CD14-positive monocyte (primary cell): ENCODE measurements at regions not wholly inside any gene's neighbourhood (a gene's known extent, or its start where the extent isn't known, plus 50 kb on each side); places are given as distances from the start of the nearest gene placed in this dataset.

Experiments
- DNase-seq, 3 donors: peaks; one replicate each; pipeline ENCODE4 v3.0.0-alpha.2; 2011 to 2022
- H2AFZ ChIP-seq: 2 replicates; pipeline ENCODE4 v1.6.0; 2012; ENCODE audit warnings: mild to moderate bottlenecking, low read depth, low read length, inconsistent platforms; ENCODE audit not compliant: insufficient read depth, poor library complexity, severe bottlenecking
- H3K27ac ChIP-seq, 2 donors: 1 replicate in 1 of 2; 2 replicates in 1 of 2; pipeline ENCODE4 v1.5.1; 2012 to 2013; ENCODE audit warnings: low read length in 2 of 2, control low read depth in 1 of 2, inconsistent platforms in 1 of 2, low read depth in 1 of 2, mild to moderate bottlenecking in 1 of 2
- H3K27me3 ChIP-seq, 2 donors: one replicate each; pipeline versions ENCODE4 v1.6.0 to v1.6.1; 2011 to 2013; ENCODE audit warnings: low read length in 2 of 2; ENCODE audit not compliant: control insufficient read depth in 2 of 2, insufficient read depth in 2 of 2
- H3K36me3 ChIP-seq, 2 donors: replicated peaks in 1 of 2; 1 replicate in 1 of 2; 2 replicates in 1 of 2; pipeline versions ENCODE4 v1.5.1 to v1.6.1; 2012 to 2013; ENCODE audit warnings: low read length in 2 of 2, control low read depth in 1 of 2, inconsistent platforms in 1 of 2, mild to moderate bottlenecking in 1 of 2; ENCODE audit not compliant: insufficient read depth in 2 of 2, control insufficient read depth in 1 of 2
- H3K4me1 ChIP-seq, 2 donors: 1 replicate in 1 of 2; 2 replicates in 1 of 2; pipeline versions ENCODE4 v1.5.1 to v1.6.1; 2012 to 2013; ENCODE audit warnings: low read length in 2 of 2, control low read depth in 1 of 2, inconsistent platforms in 1 of 2, mild to moderate bottlenecking in 1 of 2, moderate library complexity in 1 of 2; ENCODE audit not compliant: insufficient read depth in 2 of 2, control insufficient read depth in 1 of 2
- H3K4me2 ChIP-seq: replicated peaks from 2 replicates; pipeline ENCODE3; 2012; ENCODE audit warnings: low read length, moderate library complexity, mild to moderate bottlenecking; ENCODE audit not compliant: poor library complexity, severe bottlenecking; ENCODE audit errors: extremely low read depth
- H3K4me3 ChIP-seq, 3 experiments: fragments of 200-600 bp in 1 of 3; sonication (generic) in 1 of 3; replicated peaks in 1 of 3; 1 replicate in 2 of 3; 2 replicates in 1 of 3; pipeline ENCODE4 v1.5.1; 2011 to 2013; ENCODE audit warnings: low read length in 3 of 3, mild to moderate bottlenecking in 3 of 3, control low read depth in 2 of 3, low read depth in 2 of 3, inconsistent platforms in 1 of 3, moderate library complexity in 1 of 3
- H3K79me2 ChIP-seq: 2 replicates; pipeline ENCODE4 v1.6.0; 2012; ENCODE audit warnings: mild to moderate bottlenecking, control low read depth, inconsistent platforms, low read length, moderate library complexity; ENCODE audit not compliant: insufficient read depth
- H3K9ac ChIP-seq: 2 replicates; pipeline ENCODE4 v1.6.0; 2017; ENCODE audit warnings: low read length, mild to moderate bottlenecking; ENCODE audit not compliant: insufficient read depth, poor library complexity, severe bottlenecking
- H3K9me3 ChIP-seq, 2 donors: replicated peaks in 1 of 2; 1 replicate in 1 of 2; 2 replicates in 1 of 2; pipeline versions ENCODE4 v1.5.1 to v1.6.1; 2012 to 2013; ENCODE audit warnings: low read length in 2 of 2, control low read depth in 1 of 2; ENCODE audit not compliant: control insufficient read depth in 1 of 2, insufficient read depth in 1 of 2
- H4K20me1 ChIP-seq: 2 replicates; pipeline ENCODE4 v1.6.0; 2012; ENCODE audit warnings: mild to moderate bottlenecking, low read length, control low read depth, moderate library complexity; ENCODE audit not compliant: insufficient read depth
- H3K27ac Mint-ChIP-seq, 7 donors: one replicate each; pipeline ENCODE4 v1.8.0; 2020; ENCODE audit warnings: mild to moderate bottlenecking in 7 of 7, mixed read lengths in 7 of 7, moderate library complexity in 6 of 7, inconsistent platforms in 2 of 7
- H3K27me3 Mint-ChIP-seq, 3 donors: one replicate each; pipeline ENCODE4 v1.8.0; 2021 to 2022; ENCODE audit warnings: low read depth in 3 of 3, mild to moderate bottlenecking in 3 of 3, mixed read lengths in 3 of 3, moderate library complexity in 3 of 3, inconsistent platforms in 1 of 3
- H3K36me3 Mint-ChIP-seq, 2 donors: one replicate each; pipeline ENCODE4 v1.8.0; 2020; ENCODE audit warnings: mixed read lengths in 2 of 2, inconsistent platforms in 1 of 2, mild to moderate bottlenecking in 1 of 2
- H3K4me1 Mint-ChIP-seq: one replicate; pipeline ENCODE4 v1.8.0; 2020; ENCODE audit warnings: mild to moderate bottlenecking, mixed read lengths
- H3K4me3 Mint-ChIP-seq, 2 donors: one replicate each; pipeline ENCODE4 v1.8.0; 2020; ENCODE audit warnings: mild to moderate bottlenecking in 2 of 2, mixed read lengths in 2 of 2, moderate library complexity in 1 of 2
- H3K9me3 Mint-ChIP-seq, 7 donors: one replicate each; pipeline ENCODE4 v1.8.0; 2020 to 2022; ENCODE audit warnings: mixed read lengths in 7 of 7, mild to moderate bottlenecking in 6 of 7, moderate library complexity in 6 of 7, inconsistent platforms in 2 of 7
- CTCF ChIP-seq: fragments of 200-600 bp; IDR thresholded peaks from one replicate; pipeline ENCODE4 v1.8.0; 2022; ENCODE audit warnings: antibody characterized with exemption, mild to moderate bottlenecking
- WGBS: methylation state at CpG from one replicate; pipeline ENCODE4 v1.1.5; 2013; ENCODE audit warnings: missing lambda C conversion rate; ENCODE audit not compliant: insufficient coverage; 5-methylcytosine and 5-hydroxymethylcytosine counted together
- intact Hi-C, 2 donors: fragments of 100-400 bp; cut with micrococcal nuclease; formaldehyde crosslinking; loops; one replicate each; pipeline versions ENCODE4 v1.15.0 to v1.15.1; 2023

GRCh38 chr3:177516158-177517011 lies 319.1 kb upstream of the TBL1XR1 start:
- Histone ChIP-seq H3K79me2 (no peaks in the 10 kb centered on the region), H2AFZ (no peak overlapping the region), H3K27ac (no peak overlapping the region), H4K20me1 (no peaks in the 10 kb centered on the region), H3K36me3 (no peaks in the 10 kb centered on the region), H3K4me1 (peaks cover 4 to 8% of the 10 kb centered on the region in 2 donors), H3K9me3 (no peaks in the 10 kb centered on the region), H3K27me3 (no peaks in the 10 kb centered on the region), H3K4me2 (no peak overlapping the region), H3K4me3 (no peak overlapping the region), H3K9ac (no peak overlapping the region)
- H3K36me3 Mint-ChIP-seq, result no peaks in the 10 kb centered on the region
- WGBS, result 91% methylated on average over 11 of the region's 14 CpGs
- intact Hi-C loops, result no loop called here
- H3K27ac Mint-ChIP-seq, result no peak overlapping the region
- no peak overlapping the region for H3K4me3 Mint-ChIP-seq
- H3K9me3 Mint-ChIP-seq, result peaks cover 3 to 9% (median 4%) of the 10 kb centered on the region in 7 donors
- no peaks in the 10 kb centered on the region for H3K4me1 Mint-ChIP-seq
- peaks cover 2 to 5% (median 4%) of the 10 kb centered on the region in 3 donors for H3K27me3 Mint-ChIP-seq
- no peak for DNase-seq
- TF ChIP-seq CTCF, result no peak

- Histone ChIP-seq H3K27ac (no peak overlapping the region), H3K4me1 (peaks cover 4 to 8% of the 10 kb centered on the region in 2 donors), H3K4me2 (no peak overlapping the region), H3K9ac (no peak overlapping the region), H4K20me1 (no peaks in the 10 kb centered on the region), H3K79me2 (no peaks in the 10 kb centered on the region), H3K4me3 (no peak overlapping the region), H3K27me3 (no peaks in the 10 kb centered on the region), H2AFZ (no peak overlapping the region), H3K36me3 (no peaks in the 10 kb centered on the region), H3K9me3 (no peaks in the 10 kb centered on the region)
- H3K4me1 Mint-ChIP-seq, result no peaks in the 10 kb centered on the region
- intact Hi-C loops, result no loop called here
- DNase-seq, result no peak
- peaks cover 3 to 9% (median 4%) of the 10 kb centered on the region in 7 donors for H3K9me3 Mint-ChIP-seq
- H3K27me3 Mint-ChIP-seq, result peaks cover 2 to 5% (median 4%) of the 10 kb centered on the region in 3 donors
- H3K4me3 Mint-ChIP-seq, result no peak overlapping the region
- H3K36me3 Mint-ChIP-seq, result no peaks in the 10 kb centered on the region
- no peak for TF ChIP-seq CTCF
- H3K27ac Mint-ChIP-seq, result no peak overlapping the region
- 100% methylated on average over 2 of the region's 2 CpGs for WGBS
Observed at GRCh38 chr3:177517906-177518305, 320.6 kb upstream of the TBL1XR1 start.
